ENCODE measurements at regions not wholly inside any gene's neighbourhood (a gene's known extent, or its start where the extent isn't known, plus 50 kb on each side); places are given as distances from the start of the nearest gene placed in this dataset.

- TF ChIP-seq CTCF (conservative IDR thresholded peaks at IDR 0.05 in 1 of 2, IDR thresholded peaks at IDR 0.05 in 1 of 2; ENCODE audit: low read depth in 1 of 2, low read length in 2 of 2): no peak
- TF ChIP-seq EZH2 (IDR thresholded peaks at IDR 0.05; ENCODE audit: low read length, missing control alignments): no peak
Measured at GRCh38 chr9:82567953-82568352, 495.0 kb downstream of the RASEF start.
